ENCODE measurements at regions not wholly inside any gene's neighbourhood (a gene's known extent, or its start where the extent isn't known, plus 50 kb on each side); places are given as distances from the start of the nearest gene placed in this dataset.

- TF ChIP-seq POLR2AphosphoS5 (IDR thresholded peaks at IDR 0.05; ENCODE audit: low read depth, low read length) (no peak), POU2F2 (IDR thresholded peaks at IDR 0.05; ENCODE audit: low read depth, low read length) (no peak), POLR2A (IDR thresholded peaks at IDR 0.05; ENCODE audit: low read depth, low read length) (no peak), TAF1 (IDR thresholded peaks at IDR 0.05; ENCODE audit: low read depth, low read length) (no peak)
Measured at GRCh38 chr20:11453430-11453829, 464.3 kb upstream of the BTBD3 start.
